Stimulated activated CD8-positive, alpha-beta memory T cell treated with anti-CD3 and anti-CD28 coated beads, Interleukin-15, amount 100 ng/mL, for 1 hour (primary cell): ENCODE measurements at regions not wholly inside any gene's neighbourhood (a gene's known extent, or its start where the extent isn't known, plus 50 kb on each side); places are given as distances from the start of the nearest gene placed in this dataset.

Experiments used
- DNase-seq: peaks from one replicate; pipeline ENCODE4 v3.0.0-alpha.2; 2020; ENCODE audit warnings: low read depth

DNA sequence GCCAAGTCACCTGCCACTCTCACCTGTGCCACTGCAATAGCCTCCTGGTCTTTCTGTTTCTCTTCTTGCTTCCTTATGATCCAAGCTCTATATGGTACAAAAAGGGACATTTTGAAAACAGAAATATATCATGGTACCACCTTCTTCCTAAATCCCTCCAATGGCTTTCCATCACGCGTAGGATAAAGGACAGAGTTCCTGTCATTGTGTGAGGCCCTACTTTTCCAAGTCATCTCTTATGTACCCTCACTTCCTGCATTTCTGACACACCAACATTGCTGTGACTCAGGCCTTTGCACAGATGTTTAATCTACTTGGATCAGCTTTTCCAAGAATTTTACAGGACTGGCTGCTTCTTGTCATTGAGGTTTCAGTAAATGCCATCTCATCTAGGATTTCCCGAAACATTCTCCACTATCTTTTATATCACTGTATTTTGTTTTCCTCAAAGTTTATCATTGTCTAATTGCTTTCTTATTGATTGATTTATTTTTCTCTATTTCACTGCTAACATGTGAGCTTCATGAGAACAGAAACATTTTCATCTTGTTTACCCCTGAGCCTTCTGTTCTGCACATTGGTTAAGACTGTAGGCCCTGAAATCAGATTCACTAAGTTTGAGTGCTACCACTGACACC, 426.1 kb upstream of the FANCL start:
- no peak for DNase-seq

DNA sequence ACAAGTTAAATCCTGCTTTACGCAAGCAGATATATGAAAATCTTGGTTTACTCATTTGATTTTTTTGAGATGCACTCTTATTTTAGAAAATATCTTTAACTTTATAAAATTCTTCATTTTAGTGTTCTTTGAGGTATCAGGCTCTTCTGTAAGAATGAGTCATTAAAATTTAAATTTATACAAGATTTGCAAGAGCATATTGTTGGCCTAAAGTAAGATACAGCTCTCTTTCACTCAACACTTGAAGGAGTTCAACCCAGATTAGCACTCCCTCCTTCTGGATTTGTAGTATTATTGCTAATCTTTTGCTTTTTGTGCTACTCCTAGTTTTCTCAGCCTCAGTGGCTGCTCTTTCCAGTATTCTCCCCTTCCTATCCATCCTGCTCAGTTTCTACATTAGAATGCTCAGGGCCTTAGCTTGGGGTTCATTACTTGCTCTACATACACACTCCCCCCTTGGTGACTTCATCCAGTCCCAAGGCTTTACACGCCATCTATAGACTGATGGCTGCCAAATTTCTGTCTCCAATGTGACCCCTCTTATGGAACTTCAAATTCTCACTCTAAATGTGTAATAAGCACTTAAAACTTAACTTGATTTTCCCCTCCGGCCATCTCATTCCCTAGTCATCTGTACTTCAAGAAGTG, 425.3 kb upstream of the FANCL start:
- DNase-seq, result no peak

DNA sequence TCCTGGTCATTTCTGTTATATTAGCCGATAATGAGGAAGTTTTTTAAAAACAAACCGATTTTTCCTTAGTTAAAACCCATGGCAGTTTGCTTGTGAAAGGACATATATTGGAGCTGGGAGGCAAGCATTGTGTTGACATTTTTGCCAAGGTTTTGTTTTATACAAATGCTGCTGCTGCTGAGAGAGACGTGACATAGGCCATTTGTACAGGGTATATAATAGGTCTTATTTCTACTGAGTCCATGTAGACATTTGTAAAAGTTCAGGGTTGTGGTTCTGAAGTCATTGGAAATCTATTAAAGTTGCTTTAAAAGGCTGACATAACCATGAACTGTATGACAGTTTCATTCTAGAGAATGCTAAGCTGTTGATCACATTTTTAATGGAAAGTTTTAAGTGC, 424.0 kb upstream of the FANCL start:
- DNase-seq, result no peak

DNA sequence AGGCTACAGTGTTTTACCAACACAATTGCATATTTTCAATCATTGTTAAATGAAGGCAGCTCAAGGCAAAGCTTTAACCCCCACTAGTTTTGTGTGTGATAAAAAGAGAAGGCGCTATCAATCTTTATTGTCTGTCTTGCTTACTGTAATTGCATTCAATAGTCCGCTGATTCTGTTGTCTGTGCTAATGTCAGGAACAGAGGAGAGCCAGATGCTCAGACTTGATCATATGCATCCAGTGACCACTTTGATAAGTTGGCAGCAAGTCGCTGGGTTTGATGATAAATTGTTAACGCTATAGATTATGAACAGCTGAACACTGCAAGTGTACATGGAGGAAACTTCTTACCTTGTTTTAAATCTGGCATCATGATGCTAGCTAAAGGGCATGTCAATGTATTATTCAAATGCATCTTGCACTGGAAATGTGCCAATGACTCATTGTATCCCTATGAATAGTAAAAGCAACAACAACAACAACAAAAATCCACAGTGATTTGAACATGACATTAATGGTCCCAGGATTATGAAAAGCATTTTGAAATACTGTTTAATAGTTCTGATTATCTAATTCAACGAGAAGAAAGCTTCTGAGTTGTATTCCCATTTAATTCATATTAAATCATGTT, 423.5 kb upstream of the FANCL start:
- DNase-seq, result no peak

DNA sequence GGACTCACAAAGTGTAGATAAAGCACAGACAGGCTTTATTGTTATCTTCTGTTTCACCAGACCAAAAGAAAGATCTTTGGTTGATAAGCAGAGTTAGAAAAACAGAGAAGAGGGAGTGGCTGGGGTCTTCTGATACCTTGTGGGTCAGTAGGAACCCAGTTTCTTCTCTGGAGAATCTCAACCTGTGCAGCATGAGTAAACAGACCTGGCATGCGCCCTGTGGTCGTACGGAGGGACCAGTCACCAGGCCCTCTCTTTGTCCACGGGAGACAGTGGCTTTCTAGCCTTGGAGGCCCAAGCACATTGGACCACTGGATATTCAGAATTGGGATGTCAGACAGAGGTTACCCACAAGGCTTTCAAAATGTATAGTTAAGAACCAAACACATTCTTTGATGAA, 418.9 kb upstream of the FANCL start:
- no peak for DNase-seq

DNA sequence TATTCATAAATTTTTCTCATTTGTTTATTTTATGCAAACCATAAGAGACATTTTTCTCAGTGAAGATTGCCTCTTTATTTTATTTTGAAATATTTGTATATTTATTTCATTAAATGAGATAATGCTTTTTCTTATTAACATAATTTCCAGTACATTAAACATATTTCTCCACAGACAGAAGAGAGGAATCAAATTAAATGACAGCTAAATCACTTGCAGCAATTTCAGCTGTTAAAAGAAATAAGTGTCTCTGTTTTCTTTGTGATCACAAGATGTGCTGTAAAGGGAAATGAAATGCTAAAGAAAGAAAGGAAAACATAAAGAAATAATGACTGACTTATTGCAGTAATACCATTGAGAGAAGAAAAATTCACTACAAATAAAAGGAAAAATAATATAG, 414.0 kb upstream of the FANCL start:
- DNase-seq, result no peak

DNA sequence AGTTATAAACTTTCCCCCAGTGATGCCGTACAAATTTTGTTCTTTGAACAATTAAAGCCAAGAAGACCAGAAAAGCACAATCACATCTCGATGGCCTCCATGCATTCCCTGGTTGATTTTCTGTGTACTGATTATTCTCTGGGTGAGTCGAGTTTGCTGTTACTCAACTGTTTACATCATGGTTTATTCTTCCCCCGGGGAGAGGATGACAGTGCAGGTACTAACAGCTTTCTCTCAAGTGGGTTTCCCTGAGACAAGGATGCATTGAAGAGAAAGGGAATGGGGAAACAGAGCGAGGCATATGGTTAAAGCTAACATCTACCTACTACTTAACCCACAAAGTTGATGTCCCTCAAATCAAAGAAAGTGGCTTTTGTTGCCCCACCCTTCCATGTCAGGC, 410.8 kb upstream of the FANCL start:
- DNase-seq, result no peak

DNA sequence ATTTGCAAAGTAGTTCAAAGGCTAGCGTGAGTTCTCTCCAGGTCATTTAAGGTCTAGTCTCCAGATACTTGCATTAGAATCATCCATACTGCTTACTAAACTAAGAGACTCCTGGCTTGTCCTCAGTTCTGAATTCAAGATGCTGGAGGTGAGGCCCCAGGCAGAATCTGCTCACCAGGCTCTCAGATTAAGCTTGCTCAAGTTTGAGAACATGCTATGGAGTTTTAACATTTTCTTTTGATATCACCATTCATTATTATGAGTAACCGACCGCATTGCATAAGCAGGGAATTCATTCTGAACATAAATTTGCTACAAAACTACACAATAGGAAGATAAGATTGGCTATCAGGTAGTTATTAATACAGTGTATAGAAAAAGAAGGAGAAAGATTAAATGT, 409.7 kb upstream of the FANCL start:
- no peak for DNase-seq

DNA sequence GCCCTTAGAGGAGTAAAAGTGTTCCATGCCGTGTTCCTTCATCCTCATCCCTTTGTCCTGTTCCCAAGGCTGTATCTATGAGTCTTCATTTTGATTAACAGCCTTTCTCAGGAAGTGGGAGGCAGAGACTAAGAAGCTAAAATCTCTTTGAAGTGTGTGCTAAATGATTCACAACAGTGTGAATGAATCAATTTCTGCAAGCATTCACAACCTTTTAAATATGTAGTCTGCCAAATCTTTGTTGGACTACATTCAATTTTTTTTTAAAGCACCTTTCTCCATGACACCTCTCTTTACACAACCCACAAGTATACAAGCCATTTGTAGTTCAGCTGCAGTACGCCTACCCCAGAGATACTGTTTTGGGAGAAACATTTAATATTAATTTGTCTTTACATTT, 408.6 kb upstream of the FANCL start:
- DNase-seq, result no peak

DNA sequence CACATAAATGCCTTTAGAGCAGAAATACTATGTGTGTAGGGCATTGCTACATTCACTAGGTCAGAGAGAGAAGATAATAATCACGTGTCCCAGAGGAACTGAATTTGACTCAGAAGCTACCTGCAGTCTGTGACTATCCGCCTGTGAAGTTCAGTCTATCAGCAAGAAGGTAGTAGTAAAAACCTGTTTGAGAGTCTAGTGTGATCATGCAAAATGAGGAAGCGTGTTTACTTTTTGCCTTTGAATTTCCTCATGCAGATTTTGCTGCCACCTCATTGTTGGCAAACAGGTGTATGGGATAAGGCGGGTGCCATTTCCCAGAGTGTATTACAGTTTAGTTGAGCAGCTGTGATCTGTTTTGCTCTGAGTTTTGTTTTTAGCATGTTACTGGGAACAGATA, 403.9 kb upstream of the FANCL start:
- DNase-seq, result no peak

DNA sequence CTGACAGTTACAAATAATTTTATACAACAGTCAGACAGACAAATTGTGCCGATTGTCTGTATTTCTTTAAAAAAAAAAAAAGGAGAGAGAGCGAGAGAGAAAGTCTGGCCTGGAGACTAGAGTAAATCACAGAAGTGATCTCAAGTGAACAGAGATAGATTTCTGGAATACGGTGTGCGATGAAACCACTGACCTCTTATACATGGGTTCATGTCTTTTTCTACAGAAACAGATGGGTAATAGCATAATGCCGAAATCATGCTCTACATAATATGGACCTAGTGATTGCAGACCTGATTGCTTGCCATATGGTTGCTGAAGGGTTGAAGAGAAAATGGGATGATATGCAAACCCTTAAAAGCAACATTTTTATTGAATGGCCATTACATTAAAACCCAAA, 403.3 kb upstream of the FANCL start:
- DNase-seq, result no peak

DNA sequence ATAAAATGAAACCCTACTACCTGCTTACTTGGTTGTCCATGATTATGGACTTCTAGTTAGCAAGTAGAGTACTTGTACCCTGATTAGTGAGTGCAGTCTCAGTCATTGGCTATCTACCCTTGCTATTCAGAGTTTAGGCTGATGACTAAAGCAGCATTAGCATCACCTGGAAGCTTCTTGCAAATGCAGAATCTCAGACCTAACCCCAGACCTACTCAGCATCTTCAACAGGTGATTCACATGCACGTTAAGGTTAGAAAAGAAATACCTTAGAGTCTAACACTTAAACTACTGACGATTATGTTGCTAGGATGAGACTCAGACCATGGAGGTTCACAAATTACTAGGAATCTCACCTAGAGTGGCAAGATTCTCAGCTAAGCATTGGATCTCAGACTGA, 399.9 kb upstream of the FANCL start:
- no peak for DNase-seq

DNA sequence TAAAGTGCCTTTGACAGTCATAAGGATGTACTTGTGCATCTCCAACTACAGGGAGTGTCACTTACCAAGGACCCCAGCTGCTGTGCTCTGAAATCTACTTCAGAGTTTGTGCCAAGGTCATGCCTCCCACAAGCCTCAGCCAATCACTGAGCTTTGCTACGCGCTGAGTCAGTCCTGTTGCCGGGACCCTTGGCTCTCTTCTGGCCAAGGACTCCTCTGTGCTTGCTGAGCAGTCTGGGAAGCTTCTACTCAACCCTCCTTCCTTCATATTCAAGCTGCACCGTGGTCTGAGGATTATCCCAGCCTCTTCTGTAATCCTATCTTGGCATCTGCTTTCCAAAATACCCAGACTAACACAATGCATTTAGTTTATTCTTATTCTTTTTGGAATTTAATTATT, 398.9 kb upstream of the FANCL start:
- DNase-seq, result no peak

DNA sequence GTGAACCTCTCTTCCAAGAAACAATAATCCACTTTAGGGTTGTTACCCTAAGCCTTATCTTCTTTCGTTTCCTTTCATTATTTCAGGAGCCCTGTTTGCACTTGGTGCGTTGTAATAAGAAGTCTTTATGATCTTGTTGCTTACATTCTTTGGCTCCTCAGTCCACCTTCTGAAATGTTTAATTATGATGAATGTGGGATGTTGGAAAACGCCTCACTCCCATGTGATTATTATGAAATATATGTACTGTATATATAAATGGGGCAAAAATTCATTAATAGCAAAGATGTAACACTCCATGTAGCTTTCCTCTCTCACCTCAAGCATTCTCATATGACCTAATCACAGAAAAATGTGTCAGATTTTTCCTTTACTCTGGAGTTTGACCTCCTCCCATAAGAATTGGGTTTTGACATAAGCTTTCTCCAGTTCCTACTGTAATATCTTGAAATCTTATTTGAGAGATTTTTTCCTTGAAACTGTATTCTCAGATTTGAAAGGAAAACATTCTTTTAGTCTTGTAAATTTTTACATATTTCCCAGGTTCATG, 397.2 kb upstream of the FANCL start:
- DNase-seq, result no peak

DNA sequence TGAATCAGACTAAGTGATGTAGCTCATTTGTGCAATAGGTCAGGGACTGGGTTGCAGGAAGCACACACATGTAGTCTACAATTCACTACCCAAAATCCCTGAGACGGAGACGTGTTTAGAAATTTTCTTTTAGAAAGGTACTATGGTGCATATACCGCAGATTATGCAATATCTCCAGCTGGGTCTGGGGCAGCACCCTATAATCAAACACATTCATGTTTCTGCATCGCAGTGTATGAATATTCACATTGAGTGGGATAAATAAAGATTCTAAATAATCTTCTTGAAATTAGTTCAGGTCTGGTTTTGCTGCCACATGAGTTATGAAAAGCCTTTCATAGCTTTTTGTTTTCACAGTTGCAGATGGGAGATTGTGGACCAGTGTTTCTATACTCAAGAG, 395.7 kb upstream of the FANCL start:
- no peak for DNase-seq

DNA sequence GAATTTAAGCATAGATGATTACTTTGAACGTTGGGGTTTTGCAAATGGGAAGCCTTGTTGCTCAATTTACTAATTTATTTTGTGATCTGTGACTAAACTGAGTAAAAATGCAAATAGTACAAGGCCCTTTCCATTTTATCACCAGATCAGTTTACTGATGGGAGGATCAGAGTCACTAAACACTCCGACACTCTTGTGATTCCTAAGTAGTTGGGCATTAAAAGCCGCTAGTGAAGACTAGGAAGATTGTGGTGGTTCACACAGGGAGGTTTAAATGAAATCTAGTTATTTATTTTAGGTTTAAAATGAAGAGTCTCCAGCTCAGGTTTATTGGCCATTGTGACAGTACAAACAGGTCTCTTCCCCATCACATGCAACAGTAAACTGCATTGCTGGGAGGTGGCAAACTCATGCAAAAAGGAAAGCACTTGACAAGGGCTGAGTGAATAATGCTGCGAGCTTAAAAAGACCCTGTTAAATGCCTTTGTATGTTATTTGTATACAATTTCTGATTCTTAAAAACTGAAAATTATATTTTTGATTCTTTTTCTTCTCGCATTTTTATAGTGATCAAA, 394.8 kb upstream of the FANCL start:
- DNase-seq, result no peak

DNA sequence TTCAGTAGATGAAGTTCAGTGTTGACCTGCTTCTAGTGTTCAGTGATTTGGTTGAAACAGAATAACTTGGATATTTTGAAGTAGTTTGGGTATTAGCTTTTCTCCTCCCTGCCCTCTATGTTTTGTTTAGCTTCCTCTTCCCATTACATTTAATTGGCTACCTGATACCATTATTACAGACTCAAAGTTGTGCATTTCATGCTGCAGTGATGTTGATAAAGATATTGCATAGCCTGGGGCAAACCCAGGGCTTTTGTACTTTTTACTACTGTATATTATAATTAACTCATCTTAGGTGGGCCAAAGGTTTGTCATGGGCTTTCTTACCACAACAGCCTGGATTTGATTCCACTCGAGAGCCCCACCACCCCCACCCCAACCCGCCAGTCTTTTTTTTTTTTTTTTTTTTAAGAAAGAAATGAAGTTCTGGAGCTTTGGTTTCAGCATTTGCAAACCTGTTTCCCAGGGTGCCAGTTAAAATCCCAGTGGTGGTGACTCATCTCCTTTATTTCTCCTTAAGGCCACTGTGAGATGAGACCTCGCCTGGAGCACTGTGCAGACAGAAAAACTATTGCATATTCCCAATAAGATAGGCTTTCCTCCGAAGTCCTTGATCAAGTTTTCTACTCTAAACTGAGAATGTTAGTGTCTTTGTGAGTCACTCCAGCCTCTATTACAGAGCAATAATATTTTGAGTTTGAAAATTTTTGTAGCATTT, 393.7 kb upstream of the FANCL start:
- no peak for DNase-seq

DNA sequence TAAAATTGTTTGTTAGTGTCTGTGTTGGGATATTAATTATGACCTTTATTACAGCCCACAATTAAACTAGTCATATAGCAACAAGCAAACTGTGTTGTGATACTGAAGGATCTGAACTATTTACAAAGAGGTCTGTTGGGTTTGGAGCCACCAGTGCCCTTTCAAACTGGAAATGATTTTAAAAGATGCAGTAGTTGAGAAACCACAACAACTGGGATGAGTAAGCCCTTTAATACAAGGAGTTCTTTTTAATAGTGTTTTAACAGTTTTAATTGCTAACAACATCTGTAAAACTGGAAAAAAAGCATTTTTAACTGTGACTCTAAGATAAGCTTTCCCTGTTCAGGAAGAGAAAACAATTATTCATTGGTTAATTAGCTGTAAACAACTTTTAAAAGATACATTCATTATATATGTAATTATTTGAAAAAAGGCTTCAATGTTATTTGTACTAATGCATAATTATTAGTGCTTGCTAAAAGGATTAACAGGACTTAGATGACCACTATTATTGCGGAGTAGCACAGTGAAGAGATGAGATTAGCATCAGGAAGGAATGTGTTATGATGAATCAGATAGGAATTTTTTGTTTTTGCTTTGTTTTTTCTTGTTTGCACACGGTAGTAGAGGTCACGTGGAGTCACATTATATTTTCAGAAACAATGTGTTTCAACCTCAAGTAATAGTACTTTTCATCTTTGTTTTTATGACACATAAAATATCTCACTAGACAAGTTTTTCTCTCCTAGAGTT, 392.7 kb upstream of the FANCL start:
- DNase-seq, result no peak

DNA sequence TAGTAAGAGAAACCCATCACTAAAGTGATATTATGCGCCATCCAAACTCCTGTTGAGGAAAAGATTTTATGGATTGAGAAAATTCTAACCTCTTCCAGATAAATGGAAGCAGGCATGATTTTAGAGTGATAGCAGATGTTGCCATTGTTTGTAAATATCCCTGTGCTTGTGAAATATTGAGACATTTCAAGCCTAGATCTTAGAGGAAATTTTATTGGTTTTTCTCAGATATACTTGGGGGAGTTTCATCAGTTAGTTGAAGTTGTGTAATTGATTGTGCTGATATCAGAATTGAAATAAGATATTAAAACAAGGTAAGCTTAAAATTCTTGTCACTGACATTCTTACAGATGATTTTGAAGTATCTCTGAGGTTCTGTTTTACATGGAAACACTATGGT, 390.9 kb upstream of the FANCL start:
- no peak for DNase-seq

DNA sequence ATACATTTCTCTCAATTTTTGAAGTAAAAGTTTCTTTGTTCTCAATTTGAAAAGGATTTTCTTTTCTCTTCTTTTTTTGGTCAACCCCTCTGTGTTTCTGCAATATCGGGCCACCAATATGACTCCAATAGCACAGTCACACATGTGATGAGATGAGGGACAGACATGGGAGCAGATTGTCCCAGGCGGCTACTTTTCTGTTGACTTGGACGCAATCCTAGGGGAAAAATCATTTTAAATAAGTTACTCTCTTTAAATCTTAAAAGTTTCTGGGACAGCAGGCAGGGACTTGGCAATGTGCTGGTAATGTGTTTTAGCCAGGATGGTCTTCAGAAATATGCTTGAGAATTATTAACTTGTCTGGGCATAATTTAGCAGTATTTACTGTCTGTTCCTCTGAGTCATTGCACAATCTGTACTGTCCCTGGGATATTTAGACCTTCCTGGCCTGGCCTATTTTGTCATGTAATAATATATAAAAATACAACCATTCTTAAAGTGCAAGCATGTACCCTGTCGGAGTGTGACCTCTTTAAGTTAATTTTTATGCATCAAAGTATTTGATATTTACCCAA, 388.5 kb upstream of the FANCL start:
- DNase-seq, result no peak

DNA sequence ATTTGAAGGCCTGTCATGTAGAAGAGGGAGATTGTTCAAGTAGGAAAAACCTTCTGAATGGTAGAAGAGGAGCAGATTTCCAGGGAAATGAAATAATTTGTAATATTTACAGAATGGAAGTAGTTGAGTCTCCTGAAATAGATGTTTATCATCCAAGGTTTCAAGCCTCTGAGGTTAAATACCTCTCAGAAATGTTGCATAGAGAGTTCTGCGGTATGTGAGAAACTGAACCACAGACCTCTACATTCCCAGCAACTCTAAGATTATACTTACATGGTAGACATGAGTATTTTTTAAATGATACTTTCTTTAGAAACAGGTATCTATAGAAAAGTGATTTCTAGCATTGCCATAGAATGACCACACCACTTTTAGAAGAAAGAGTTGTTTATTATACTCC, 379.8 kb upstream of the FANCL start:
- DNase-seq, result no peak

DNA sequence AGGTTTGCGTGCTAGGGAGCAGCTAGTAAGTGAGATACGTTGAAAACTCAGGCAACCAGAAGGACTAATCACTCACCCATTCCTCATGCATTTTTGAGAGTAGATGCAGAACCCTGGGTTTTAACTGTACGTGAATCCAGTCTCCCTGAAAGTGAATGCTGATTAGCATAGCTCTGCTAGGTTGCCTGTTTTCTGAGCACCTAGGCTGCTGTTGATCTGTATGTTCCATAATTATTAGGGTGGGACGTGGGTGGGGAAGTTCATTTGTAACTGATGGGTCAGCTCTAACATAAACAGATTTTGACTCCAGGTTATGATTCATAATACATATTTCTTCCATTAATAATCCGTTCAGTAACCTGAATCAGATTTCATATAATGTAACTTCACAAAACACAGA, 379.0 kb upstream of the FANCL start:
- no peak for DNase-seq
